EH (cell line): ENCODE measurements at regions not wholly inside any gene's neighbourhood (a gene's known extent, or its start where the extent isn't known, plus 50 kb on each side); places are given as distances from the start of the nearest gene placed in this dataset.
"Not testable (repeated sequence)": the region's sequence is repeated elsewhere in the genome, so short reads cannot be mapped to it uniquely, and the experiment has no call there.

Experiments
- DNase-seq: peaks from one replicate; pipeline ENCODE4 v3.0.0-alpha.2; 2015; ENCODE audit warnings: low read depth

- DNase-seq = no peak
Measured at GRCh38 chr14:43408472-43408871, 1098.6 kb downstream of the FSCB start.

- no peak for DNase-seq
Measured at GRCh38 chr14:43407706-43408105, 1099.4 kb downstream of the FSCB start.

- DNase-seq = no peak
Measured at GRCh38 chr14:43406931-43407330, 1100.2 kb downstream of the FSCB start.

- DNase-seq = no peak
Measured at GRCh38 chr14:43399289-43399688, 1107.8 kb downstream of the FSCB start.

- DNase-seq = not testable (repeated sequence)
Measured at GRCh38 chr14:43370565-43370896, 1136.6 kb downstream of the FSCB start.

- DNase-seq = no peak
Measured at GRCh38 chr14:43369710-43370564, 1137.1 kb downstream of the FSCB start.

GRCh38 chr14:43362586-43362985, 1144.5 kb downstream of the FSCB start:
- no peak for DNase-seq

GRCh38 chr14:43361751-43362150, 1145.3 kb downstream of the FSCB start:
- DNase-seq = no peak

- DNase-seq = no peak
Measured at GRCh38 chr14:43360239-43360638, 1146.8 kb downstream of the FSCB start.

GRCh38 chr14:43359317-43359716, 1147.8 kb downstream of the FSCB start:
- DNase-seq = no peak

GRCh38 chr14:43356979-43357545, 1150.0 kb downstream of the FSCB start:
- no peak for DNase-seq

GRCh38 chr14:43356382-43356781, 1150.7 kb downstream of the FSCB start:
- no peak for DNase-seq

GRCh38 chr14:43341921-43342320, 1165.2 kb downstream of the FSCB start:
- no peak for DNase-seq

GRCh38 chr14:43338713-43339112, 1168.4 kb downstream of the FSCB start:
- no peak for DNase-seq

GRCh38 chr14:43336351-43336750, 1170.7 kb downstream of the FSCB start:
- no peak for DNase-seq

GRCh38 chr14:43326501-43327407, 1180.3 kb downstream of the FSCB start:
- not testable (repeated sequence) for DNase-seq

GRCh38 chr14:43316427-43316826, 1190.7 kb downstream of the FSCB start:
- no peak for DNase-seq

GRCh38 chr14:43313719-43314118, 1193.4 kb downstream of the FSCB start:
- DNase-seq = no peak

GRCh38 chr14:43308421-43309110, 1198.5 kb downstream of the FSCB start:
- DNase-seq = no peak

GRCh38 chr14:43307836-43308235, 1199.2 kb downstream of the FSCB start:
- DNase-seq = no peak

GRCh38 chr14:43306053-43306452, 1201.0 kb downstream of the FSCB start:
- no peak for DNase-seq

- no peak for DNase-seq
Measured at GRCh38 chr14:43297794-43298193, 1209.3 kb downstream of the FSCB start.
